ENCODE measurements at regions not wholly inside any gene's neighbourhood (a gene's known extent, or its start where the extent isn't known, plus 50 kb on each side); places are given as distances from the start of the nearest gene placed in this dataset.

GRCh38 chrX:96578781-96579180 is 105.9 kb upstream of the DIAPH2 start:
- H3K4ac ChIP-seq (replicated peaks; ENCODE audit: insufficient read length, low read depth, low read length), result no peak overlapping the region
- FAIRE-seq, result no peak
- no peaks in the 10 kb centered on the region for H4K20me1 ChIP-seq (replicated peaks in 1 of 2; ENCODE audit: control insufficient read depth in 1 of 2, insufficient read depth in 2 of 2, low read length in 2 of 2)
- no peak overlapping the region for H2AFZ ChIP-seq (ENCODE audit: low read length)
- no peak overlapping the region for H3K4me3 ChIP-seq (ENCODE audit: extremely low read depth in 1 of 4, insufficient read depth in 2 of 4, low read depth in 3 of 4, low read length in 4 of 4)
- no peak overlapping the region for H2BK15ac ChIP-seq (ENCODE audit: low read length)
- no peak overlapping the region for H3K18ac ChIP-seq (ENCODE audit: extremely low read depth, low read length)
- H3K79me1 ChIP-seq (ENCODE audit: low read depth, low read length), result no peaks in the 10 kb centered on the region
- H3K23ac ChIP-seq (ENCODE audit: insufficient read length), result no peak overlapping the region
- H3K9ac ChIP-seq (replicated peaks in 1 of 4; ENCODE audit: extremely low read depth in 1 of 4, low read depth in 3 of 4, low read length in 3 of 4), result no peak overlapping the region
- CTCF ChIA-PET (ENCODE audit: partially characterized antibody), result no interaction called here
- no peaks in the 10 kb centered on the region for H3K79me2 ChIP-seq (ENCODE audit: control insufficient read depth in 1 of 2, insufficient read depth in 2 of 2, low read length in 2 of 2)
- no peak overlapping the region for H2BK5ac ChIP-seq (ENCODE audit: low read depth, low read length)
- POLR2A ChIA-PET (ENCODE audit: partially characterized antibody), result no interaction called here
- no peak overlapping the region for H3K4me2 ChIP-seq (ENCODE audit: insufficient read depth in 1 of 2, low read depth in 2 of 2, low read length in 2 of 2)
- H4K8ac ChIP-seq (ENCODE audit: extremely low read depth, insufficient read depth, low read length), result no peak overlapping the region
- H3K27ac ChIP-seq (ENCODE audit: low read depth, low read length), result no peak overlapping the region
- H3K9me3 ChIP-seq (ENCODE audit: insufficient read depth in 2 of 2, low read depth in 1 of 2, low read length in 1 of 2), result no peaks in the 10 kb centered on the region
- H3K23me2 ChIP-seq (ENCODE audit: low read depth, low read length), result no peaks in the 10 kb centered on the region
- no peaks in the 10 kb centered on the region for H3K36me3 ChIP-seq (ENCODE audit: control insufficient read depth in 2 of 4, insufficient read depth in 4 of 4, low read length in 3 of 4)
- H3K27me3 ChIP-seq (replicated peaks in 1 of 4; ENCODE audit: control insufficient read depth in 3 of 4, extremely low read depth in 1 of 4, insufficient read depth in 3 of 4, low read length in 3 of 4), result no peaks in the 10 kb centered on the region
- no peak overlapping the region for H4K5ac ChIP-seq (ENCODE audit: insufficient read length, low read depth, low read length)
- H3K56ac ChIP-seq (replicated peaks; ENCODE audit: insufficient read length, low read depth, low read length), result no peak overlapping the region
- H2BK12ac ChIP-seq (ENCODE audit: low read depth, low read length), result no peak overlapping the region
- H2BK120ac ChIP-seq (replicated peaks; ENCODE audit: low read depth, low read length), result no peak overlapping the region
- H3K4me1 ChIP-seq (replicated peaks in 1 of 4; ENCODE audit: control insufficient read depth in 3 of 4, insufficient read depth in 4 of 4, low read length in 3 of 4), result no peaks in the 10 kb centered on the region
- no peak overlapping the region for H2BK20ac ChIP-seq (ENCODE audit: low read length)
- TF ChIP-seq SIN3A (conservative IDR thresholded peaks at IDR 0.05 in 1 of 2, IDR thresholded peaks at IDR 0.05 in 1 of 2; ENCODE audit: low read depth in 1 of 2, low read length in 2 of 2) (no peak), SIX5 (IDR thresholded peaks at IDR 0.05; ENCODE audit: low read depth, low read length) (no peak), FOSL1 (IDR thresholded peaks at IDR 0.05; ENCODE audit: insufficient read depth, low read depth, low read length) (no peak), ZNF274 (IDR thresholded peaks at IDR 0.05; ENCODE audit: borderline replicate concordance, extremely low read depth, low read length) (no peak), HDAC2 (IDR thresholded peaks at IDR 0.05; ENCODE audit: borderline replicate concordance in 1 of 2, low read depth in 2 of 2, low read length in 2 of 2) (no peak), NANOG (IDR thresholded peaks at IDR 0.05; ENCODE audit: insufficient read depth, low read depth, low read length, poor library complexity, severe bottlenecking) (no peak), TAF1 (IDR thresholded peaks at IDR 0.05; ENCODE audit: low read depth, low read length) (no peak), SIRT6 (IDR thresholded peaks at IDR 0.05; ENCODE audit: low read length) (no peak), SP2 (IDR thresholded peaks at IDR 0.05; ENCODE audit: low read length) (no peak), BRCA1 (IDR thresholded peaks at IDR 0.05; ENCODE audit: low read depth, low read length) (no peak), TEAD4 (IDR thresholded peaks at IDR 0.05; ENCODE audit: low read depth, low read length) (no peak), RNF2 (IDR thresholded peaks at IDR 0.05; ENCODE audit: borderline replicate concordance, low read depth, low read length, missing control alignments, poor library complexity, severe bottlenecking) (no peak), TBP (IDR thresholded peaks at IDR 0.05; ENCODE audit: low read depth, low read length) (no peak)
- no peak for DNase-seq (ENCODE audit: low read depth in 1 of 2, low spot score in 2 of 2)
- no peak overlapping the region for H3K14ac ChIP-seq (ENCODE audit: insufficient read length)
- H2AK5ac ChIP-seq (ENCODE audit: low read depth, low read length), result no peak overlapping the region
- no peak overlapping the region for H4K91ac ChIP-seq (replicated peaks; ENCODE audit: insufficient read length, low read length)
